Breast epithelium (tissue), 4 donors: ENCODE measurements at regions not wholly inside any gene's neighbourhood (a gene's known extent, or its start where the extent isn't known, plus 50 kb on each side); places are given as distances from the start of the nearest gene placed in this dataset.

Experiments
- DNase-seq, 2 donors: peaks; one replicate each; pipeline ENCODE4 v3.0.0-alpha.2; 2019; ENCODE audit warnings: low spot score in 2 of 2
- H3K27ac ChIP-seq, 2 donors: fragments of 200-600 bp; sonication (generic) in 1 of 2; one replicate each; pipeline ENCODE4 v1.5.1; 2016 to 2019; ENCODE audit warnings: mild to moderate bottlenecking in 1 of 2
- H3K27me3 ChIP-seq, 2 donors: fragments of 200-600 bp; sonication (generic) in 1 of 2; one replicate each; pipeline versions ENCODE4 v1.5.1 to v1.6.0; 2017 to 2019; ENCODE audit warnings: control low read depth in 1 of 2, mild to moderate bottlenecking in 1 of 2
- H3K36me3 ChIP-seq: fragments of 200-600 bp; one replicate; pipeline ENCODE4 v1.5.1; 2019
- H3K4me1 ChIP-seq, 2 donors: fragments of 200-600 bp; sonication (generic); one replicate each; pipeline ENCODE4 v1.5.1; 2016 to 2019; ENCODE audit warnings: control low read depth in 1 of 2
- H3K4me3 ChIP-seq, 3 donors: fragments of 200-600 bp; sonication (generic); 1 replicate in 2 of 3; 2 replicates in 1 of 3; pipeline ENCODE4 v1.5.1; 2016 to 2019; ENCODE audit warnings: mild to moderate bottlenecking in 3 of 3, moderate library complexity in 2 of 3
- H3K9me3 ChIP-seq, 2 donors: fragments of 200-600 bp; sonication (generic) in 1 of 2; one replicate each; pipeline ENCODE4 v1.5.1; 2016 to 2019; ENCODE audit warnings: control low read depth in 1 of 2
- CTCF ChIP-seq, 3 donors: fragments of 450-650 bp; IDR thresholded peaks; one replicate each; pipeline ENCODE4 v1.5.1; 2016 to 2017; ENCODE audit warnings: antibody characterized with exemption in 3 of 3, mild to moderate bottlenecking in 3 of 3, moderate library complexity in 3 of 3
- POLR2A ChIP-seq: fragments of 450-650 bp; IDR thresholded peaks from one replicate; pipeline ENCODE4 v1.6.1; 2016; ENCODE audit warnings: antibody characterized with exemption, mild to moderate bottlenecking, moderate library complexity
- POLR2AphosphoS5 ChIP-seq, 3 donors: sonication (generic); formaldehyde crosslinking; IDR thresholded peaks; one replicate each; pipeline ENCODE4 v1.6.1; 2017; ENCODE audit warnings: antibody characterized with exemption in 3 of 3
- intact Hi-C: fragments of 100-400 bp; cut with DNase I; formaldehyde crosslinking; loops from one replicate; pipeline ENCODE4 v1.15.1; 2023; ENCODE audit warnings: low total_unique reads

GRCh38 chr6:15025446-15025845 is 220.4 kb upstream of the JARID2 start:
- H3K36me3 ChIP-seq, result no peaks in the 10 kb centered on the region
- H3K27me3 ChIP-seq, result no peaks in the 10 kb centered on the region
- H3K4me3 ChIP-seq, result no peak overlapping the region
- H3K4me1 ChIP-seq, result no peaks in the 10 kb centered on the region
- DNase-seq, result no peak
- intact Hi-C loops, result no loop called here
- no peaks in the 10 kb centered on the region for H3K9me3 ChIP-seq
- H3K27ac ChIP-seq, result no peak overlapping the region
- TF ChIP-seq POLR2A (no peak), CTCF (IDR thresholded peaks at IDR 0.05) (no peak), POLR2AphosphoS5 (IDR thresholded peaks at IDR 0.05) (no peak)

- Histone ChIP-seq H3K27me3 (no peaks in the 10 kb centered on the region), H3K9me3 (no peaks in the 10 kb centered on the region), H3K36me3 (no peaks in the 10 kb centered on the region), H3K4me1 (no peaks in the 10 kb centered on the region), H3K4me3 (no peak overlapping the region), H3K27ac (peak overlapping the region in 1 of 2 donors; percentile 35)
- intact Hi-C loops, result no loop called here
- TF ChIP-seq POLR2A, result no peak
- peak in 1 of 3 donors; percentile 13 for TF ChIP-seq POLR2AphosphoS5 (IDR thresholded peaks at IDR 0.05)
- DNase-seq, result peak; percentile 60 to 73
Measured at GRCh38 chr6:15026832-15027231, 219.0 kb upstream of the JARID2 start.

GRCh38 chr6:15027472-15027871 is 218.4 kb upstream of the JARID2 start:
- intact Hi-C loops, result no loop called here
- TF ChIP-seq POLR2AphosphoS5 (IDR thresholded peaks at IDR 0.05) (no peak), CTCF (IDR thresholded peaks at IDR 0.05) (no peak), POLR2A (no peak)
- Histone ChIP-seq H3K9me3 (no peaks in the 10 kb centered on the region), H3K27me3 (no peaks in the 10 kb centered on the region), H3K4me1 (no peaks in the 10 kb centered on the region), H3K36me3 (no peaks in the 10 kb centered on the region), H3K4me3 (no peak overlapping the region), H3K27ac (no peak overlapping the region)
- DNase-seq, result no peak

- no peak overlapping the region for H3K4me3 ChIP-seq
- H3K27me3 ChIP-seq, result no peaks in the 10 kb centered on the region
- H3K4me1 ChIP-seq, result no peaks in the 10 kb centered on the region
- no peaks in the 10 kb centered on the region for H3K9me3 ChIP-seq
- no peaks in the 10 kb centered on the region for H3K36me3 ChIP-seq
- TF ChIP-seq POLR2AphosphoS5 (IDR thresholded peaks at IDR 0.05), result no peak
- TF ChIP-seq CTCF (IDR thresholded peaks at IDR 0.05), result no peak
- TF ChIP-seq POLR2A, result no peak
- DNase-seq, result no peak
- no peak overlapping the region for H3K27ac ChIP-seq
- intact Hi-C loops, result no loop called here
Measured at GRCh38 chr6:15032015-15032414, 213.9 kb upstream of the JARID2 start.

- Histone ChIP-seq H3K27me3 (no peaks in the 10 kb centered on the region), H3K4me1 (no peaks in the 10 kb centered on the region), H3K27ac (no peak overlapping the region), H3K36me3 (no peaks in the 10 kb centered on the region), H3K9me3 (no peaks in the 10 kb centered on the region), H3K4me3 (no peak overlapping the region)
- no peak for DNase-seq
- TF ChIP-seq CTCF (IDR thresholded peaks at IDR 0.05), result no peak
- TF ChIP-seq POLR2AphosphoS5 (IDR thresholded peaks at IDR 0.05), result no peak
- TF ChIP-seq POLR2A, result no peak
- intact Hi-C loops, result no loop called here
Measured at GRCh38 chr6:15033850-15034203, 212.0 kb upstream of the JARID2 start.

- no peak overlapping the region for H3K27ac ChIP-seq
- TF ChIP-seq POLR2AphosphoS5 (IDR thresholded peaks at IDR 0.05), result no peak
- TF ChIP-seq CTCF (IDR thresholded peaks at IDR 0.05), result no peak
- TF ChIP-seq POLR2A, result no peak
- intact Hi-C loops, result no loop called here
- H3K36me3 ChIP-seq, result no peaks in the 10 kb centered on the region
- H3K27me3 ChIP-seq, result no peaks in the 10 kb centered on the region
- H3K4me3 ChIP-seq, result no peak overlapping the region
- H3K4me1 ChIP-seq, result no peaks in the 10 kb centered on the region
- peak in 1 of 2 donors; percentile 17 for DNase-seq
- no peaks in the 10 kb centered on the region for H3K9me3 ChIP-seq
Measured at GRCh38 chr6:15036690-15037245, 209.1 kb upstream of the JARID2 start.
